ENCODE measurements at regions not wholly inside any gene's neighbourhood (a gene's known extent, or its start where the extent isn't known, plus 50 kb on each side); places are given as distances from the start of the nearest gene placed in this dataset.

DNA sequence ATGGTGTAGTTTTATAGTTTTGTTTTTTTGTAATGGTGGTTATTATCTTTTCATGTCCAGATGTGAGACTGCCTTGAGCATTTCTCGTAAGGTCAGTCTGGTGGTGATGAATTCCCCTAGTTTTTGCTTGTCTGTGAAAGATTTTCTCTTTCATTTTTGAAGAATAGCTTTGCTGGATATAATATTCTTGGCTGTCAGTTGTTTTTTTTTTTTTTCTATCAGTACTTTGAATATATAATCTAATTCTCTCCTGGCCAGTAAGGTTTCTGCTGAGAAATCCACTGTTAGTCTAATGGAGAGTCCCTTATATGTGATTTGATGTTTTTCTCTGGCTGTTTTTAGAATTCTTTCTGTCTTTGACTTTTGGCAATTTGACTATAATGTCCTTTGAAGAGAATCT lies 106.9 kb downstream of the CARTPT start:
- no peaks in the 10 kb centered on the region for H3K36me3 ChIP-seq (replicated peaks in 1 of 2; ENCODE audit: control insufficient read depth in 1 of 2, insufficient read depth in 2 of 2, low read length in 2 of 2)
- intact Hi-C loops (cut with micrococcal nuclease; ENCODE audit: unreplicated experiment) (no loop called here), in situ Hi-C loops (cut with HindIII; ENCODE audit: extremely low pct_ligation_motif_present, low pct_unique_long_range_greater_than_20kb) (no loop called here)
- no TSS peak for BruUV-seq (replicated peaks)
- no peak overlapping the region for H3K27ac ChIP-seq (ENCODE audit: extremely low read length, insufficient read depth, low read length)
- H3K4me3 ChIP-seq (replicated peaks in 1 of 3; ENCODE audit: insufficient read depth in 1 of 3, low read depth in 2 of 3, low read length in 3 of 3), result no peak overlapping the region
- DNase-seq (ENCODE audit: low spot score) (no peak), FAIRE-seq (no peak), ATAC-seq (no peak)
- H3K4me1 ChIP-seq (ENCODE audit: insufficient read depth, low read length), result no peaks in the 10 kb centered on the region
- H3K79me2 ChIP-seq (ENCODE audit: insufficient read depth, low read length), result no peaks in the 10 kb centered on the region
- no peak overlapping the region for H3K4me2 ChIP-seq (ENCODE audit: low read depth, low read length)
- H3K27me3 ChIP-seq (ENCODE audit: control insufficient read depth in 1 of 2, insufficient read depth in 2 of 2, low read length in 2 of 2), result no peaks in the 10 kb centered on the region
- WGBS (ENCODE audit: low lambda C conversion rate), result 3% methylated on average over 1 of the region's 1 CpG
- no peaks in the 10 kb centered on the region for H4K20me1 ChIP-seq (ENCODE audit: insufficient read depth, low read length)
- ChIA-PET POLR2A (no interaction called here), CTCF (ENCODE audit: low intra/inter-chr PET ratio, low total read pairs) (no interaction called here)
- H2AFZ ChIP-seq (ENCODE audit: low read length), result no peak overlapping the region
- peaks cover 15% of the 10 kb centered on the region for H3K9me3 ChIP-seq (ENCODE audit: low read length)
- H3K9ac ChIP-seq (ENCODE audit: insufficient read depth, low read depth, low read length), result no peak overlapping the region
- TF ChIP-seq BRCA1 (CRISPR knock-in tag; IDR thresholded peaks at IDR 0.05) (no peak), MIER2 (CRISPR knock-in tag; IDR thresholded peaks at IDR 0.05) (no peak), ZFP36L1 (CRISPR knock-in tag; IDR thresholded peaks at IDR 0.05) (no peak)

- no peak for DNase-seq (ENCODE audit: low spot score)
- Histone ChIP-seq H3K9me3 (ENCODE audit: low read length) (peaks cover 15% of the 10 kb centered on the region), H3K36me3 (replicated peaks in 1 of 2; ENCODE audit: control insufficient read depth in 1 of 2, insufficient read depth in 2 of 2, low read length in 2 of 2) (no peaks in the 10 kb centered on the region), H2AFZ (ENCODE audit: low read length) (no peak overlapping the region), H3K4me1 (ENCODE audit: insufficient read depth, low read length) (no peaks in the 10 kb centered on the region), H3K4me3 (replicated peaks in 1 of 3; ENCODE audit: insufficient read depth in 1 of 3, low read depth in 2 of 3, low read length in 3 of 3) (no peak overlapping the region), H3K9ac (ENCODE audit: insufficient read depth, low read depth, low read length) (no peak overlapping the region), H3K79me2 (ENCODE audit: insufficient read depth, low read length) (no peaks in the 10 kb centered on the region), H3K27ac (ENCODE audit: extremely low read length, insufficient read depth, low read length) (no peak overlapping the region), H3K27me3 (ENCODE audit: control insufficient read depth in 1 of 2, insufficient read depth in 2 of 2, low read length in 2 of 2) (no peaks in the 10 kb centered on the region), H4K20me1 (ENCODE audit: insufficient read depth, low read length) (no peaks in the 10 kb centered on the region), H3K4me2 (ENCODE audit: low read depth, low read length) (no peak overlapping the region)
- intact Hi-C loops (cut with micrococcal nuclease; ENCODE audit: unreplicated experiment) (no loop called here), in situ Hi-C loops (cut with HindIII; ENCODE audit: extremely low pct_ligation_motif_present, low pct_unique_long_range_greater_than_20kb) (no loop called here)
- POLR2A ChIA-PET, result no interaction called here
- BruUV-seq (replicated peaks), result no TSS peak
- FAIRE-seq, result no peak
- no peak for ATAC-seq
- WGBS (ENCODE audit: low lambda C conversion rate), result 0% methylated on average over 2 of the region's 2 CpGs
- CTCF ChIA-PET (ENCODE audit: low intra/inter-chr PET ratio, low total read pairs), result no interaction called here
- no peak for TF ChIP-seq POLR2AphosphoS2 (IDR thresholded peaks at IDR 0.05; ENCODE audit: low read depth, low read length)
- no peak for TF ChIP-seq ZNF790 (CRISPR knock-in tag; IDR thresholded peaks at IDR 0.05; ENCODE audit: borderline replicate concordance)
- no peak for TF ChIP-seq ATF7-NPFF (CRISPR knock-in tag; IDR thresholded peaks at IDR 0.05; ENCODE audit: low read depth)
- no peak for TF ChIP-seq PAWR (CRISPR knock-in tag; IDR thresholded peaks at IDR 0.05; ENCODE audit: borderline replicate concordance)
- TF ChIP-seq ATM (IDR thresholded peaks at IDR 0.05; ENCODE audit: borderline replicate concordance), result no peak
- TF ChIP-seq CREB3 (CRISPR knock-in tag; IDR thresholded peaks at IDR 0.05), result no peak
- no peak for TF ChIP-seq ATF5 (CRISPR knock-in tag; IDR thresholded peaks at IDR 0.05; ENCODE audit: low read depth)
- TF ChIP-seq ZNF550 (CRISPR knock-in tag; IDR thresholded peaks at IDR 0.05; ENCODE audit: borderline replicate concordance), result no peak
- no peak for TF ChIP-seq DZIP1 (CRISPR knock-in tag; IDR thresholded peaks at IDR 0.05)
- no peak for TF ChIP-seq ZNF598 (CRISPR knock-in tag; IDR thresholded peaks at IDR 0.05; ENCODE audit: borderline replicate concordance)
- no peak for TF ChIP-seq ZNF383 (CRISPR knock-in tag; IDR thresholded peaks at IDR 0.05; ENCODE audit: borderline replicate concordance)
- no peak for TF ChIP-seq ZNF382 (CRISPR knock-in tag; IDR thresholded peaks at IDR 0.05; ENCODE audit: borderline replicate concordance)
These were observed 109.4 kb downstream of the CARTPT start for GRCh38 chr5:71828291-71829040.
